Hematopoietic multipotent progenitor cell treated with erythropoietin and hydrocortisone succinate and interleukin-3 and kit ligand, for 15 days (in vitro differentiated cells): ENCODE measurements at regions not wholly inside any gene's neighbourhood (a gene's known extent, or its start where the extent isn't known, plus 50 kb on each side); places are given as distances from the start of the nearest gene placed in this dataset.
A peak's percentile ranks its signal among the peaks of the same experiment; 100 is the strongest.
"Not testable (repeated sequence)": the region's sequence is repeated elsewhere in the genome, so short reads cannot be mapped to it uniquely, and the experiment has no call there.

Experiments used
- DNase-seq: peaks from one replicate; pipeline ENCODE4 v3.0.0-alpha.2; 2015; ENCODE audit warnings: low spot score

DNA sequence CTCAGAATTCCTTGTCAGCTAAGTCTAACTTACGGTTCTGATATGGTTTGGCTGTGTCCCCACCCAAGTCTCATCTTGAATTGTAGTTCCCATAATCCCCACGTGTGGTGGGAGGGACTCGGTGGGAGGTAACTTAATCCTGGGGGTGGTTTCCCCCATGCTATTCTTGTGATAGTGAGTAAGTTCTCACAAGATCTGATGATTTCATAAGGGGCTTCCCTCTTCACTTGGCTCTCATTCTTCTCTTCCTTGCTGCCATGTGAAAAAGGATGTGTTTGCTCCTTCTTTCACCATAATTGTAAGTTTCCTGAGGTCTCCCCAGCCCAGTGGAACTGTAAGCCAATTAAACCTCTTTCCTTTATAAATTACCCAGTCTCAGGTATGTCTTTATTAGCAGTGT, 163.0 kb downstream of the PMAIP1 start:
- DNase-seq, result not testable (repeated sequence)

DNA sequence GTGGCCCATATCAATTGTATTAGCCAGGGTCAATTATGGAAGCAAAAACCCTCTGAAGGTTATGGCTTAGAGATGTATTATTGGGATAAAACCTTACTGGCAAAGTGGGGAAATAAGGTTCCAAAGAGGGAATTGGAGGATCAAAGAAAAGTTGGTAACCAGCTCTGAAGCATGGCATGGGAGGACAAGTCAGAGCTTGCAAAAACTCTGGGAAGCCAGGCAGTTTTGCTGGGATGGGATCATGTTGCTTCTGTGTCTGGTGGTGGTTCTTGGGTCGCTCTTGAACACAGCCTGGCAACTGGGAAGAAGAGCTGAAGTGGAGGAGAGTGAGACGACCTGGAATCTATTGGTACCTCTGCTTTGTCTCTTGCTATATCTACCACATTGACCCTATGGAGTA, 162.6 kb downstream of the PMAIP1 start:
- no peak for DNase-seq

DNA sequence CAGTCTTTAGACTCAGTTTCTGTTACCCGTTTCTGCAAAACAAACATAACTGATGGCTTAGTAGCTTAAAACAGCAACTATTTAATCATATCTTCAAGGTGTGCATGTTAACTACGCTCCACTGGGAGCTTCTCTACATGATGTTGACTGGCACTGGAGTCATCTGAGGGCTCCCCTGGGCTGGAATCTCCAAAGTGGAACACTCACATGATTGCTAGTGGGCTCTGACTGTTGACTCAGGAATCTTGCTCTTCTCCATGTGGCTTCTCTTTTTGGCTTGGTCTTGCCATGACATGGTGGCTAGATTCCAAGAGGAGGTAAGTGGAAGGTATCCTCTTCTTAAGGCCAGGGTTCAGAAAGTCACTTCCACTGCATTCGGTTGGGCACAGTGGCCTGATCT, 160.8 kb downstream of the PMAIP1 start:
- no peak for DNase-seq

DNA sequence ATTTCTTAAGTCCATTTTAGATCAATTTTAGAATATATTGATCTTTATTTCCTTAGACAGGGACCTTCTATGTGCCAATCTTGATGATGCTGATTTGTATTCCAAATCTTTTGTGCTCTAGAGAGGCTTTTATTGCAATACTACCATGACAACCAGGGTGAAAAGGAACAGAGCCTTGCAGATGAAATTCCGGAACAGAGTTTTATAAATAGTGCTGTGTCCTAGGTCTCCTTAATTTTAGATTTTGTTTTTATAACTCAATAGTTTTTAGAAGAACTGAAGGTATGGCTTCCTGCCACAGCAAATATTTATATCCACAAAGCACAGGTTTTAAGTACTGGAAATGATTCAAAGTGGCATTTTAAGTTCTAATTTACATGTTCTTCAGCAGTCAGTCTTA, 160.2 kb downstream of the PMAIP1 start:
- DNase-seq, result no peak

DNA sequence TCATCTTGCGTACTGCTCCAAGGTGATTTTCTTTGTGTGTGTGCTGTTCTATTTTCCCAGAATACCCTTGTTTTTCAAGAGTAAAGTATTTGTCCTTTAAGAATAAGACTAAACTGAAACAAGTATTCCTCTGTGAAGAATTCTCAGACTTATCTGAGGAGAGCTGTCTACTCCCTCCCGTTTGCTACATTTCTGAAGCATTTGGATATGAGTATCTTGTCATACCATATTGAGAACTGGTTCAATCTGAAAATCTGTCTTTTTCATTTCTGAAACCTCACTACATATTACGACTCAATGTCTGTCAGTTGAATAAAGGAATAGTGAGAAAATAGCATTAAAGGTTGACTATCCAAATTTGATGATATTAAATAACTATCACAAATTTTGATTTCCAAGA, 159.4 kb downstream of the PMAIP1 start:
- DNase-seq, result no peak

DNA sequence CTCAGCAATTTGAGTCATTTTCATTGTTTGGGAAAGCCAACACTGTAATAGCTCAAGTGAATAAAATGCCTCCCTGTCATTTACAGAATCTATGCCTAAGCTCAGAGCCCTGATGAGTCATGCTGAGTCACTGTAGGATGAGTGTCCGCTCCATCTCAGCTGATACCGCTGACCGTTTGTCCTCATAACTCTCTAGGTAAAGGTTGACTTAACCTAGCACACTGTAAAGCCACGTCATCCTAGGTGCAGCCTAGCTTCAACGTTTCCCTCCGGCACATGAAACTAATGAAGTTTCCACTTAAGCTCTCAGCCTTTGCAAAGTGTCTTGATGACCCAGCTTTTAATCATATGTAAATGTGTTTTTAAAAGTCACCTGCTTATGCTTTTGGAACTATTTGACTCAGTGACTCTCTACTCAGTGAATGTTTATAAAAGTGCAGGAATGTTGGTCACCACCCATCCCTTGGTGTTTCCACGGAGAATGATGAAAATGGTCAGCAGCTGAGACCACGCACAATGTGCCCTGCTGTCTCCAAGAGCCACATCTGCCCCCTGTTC, 154.0 kb downstream of the PMAIP1 start:
- peak; percentile 16 for DNase-seq

DNA sequence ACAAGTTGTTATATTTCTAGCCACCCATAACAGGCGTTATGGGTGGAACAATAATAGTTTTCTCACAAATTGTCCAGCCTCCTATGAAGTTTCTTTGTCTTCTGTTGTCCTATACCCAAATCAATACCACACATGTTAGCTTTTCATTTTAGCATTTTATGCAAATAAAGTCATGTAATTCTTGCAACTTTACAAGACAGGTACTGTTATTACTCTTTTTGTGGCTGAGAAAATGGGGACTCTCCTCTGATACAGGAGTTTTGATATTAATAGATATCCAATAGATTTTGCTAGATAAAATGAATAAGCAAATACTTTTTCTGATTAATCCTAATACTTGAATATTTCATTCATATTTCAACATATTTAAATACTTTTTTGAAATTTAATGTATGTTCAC, 151.0 kb downstream of the PMAIP1 start:
- no peak for DNase-seq

DNA sequence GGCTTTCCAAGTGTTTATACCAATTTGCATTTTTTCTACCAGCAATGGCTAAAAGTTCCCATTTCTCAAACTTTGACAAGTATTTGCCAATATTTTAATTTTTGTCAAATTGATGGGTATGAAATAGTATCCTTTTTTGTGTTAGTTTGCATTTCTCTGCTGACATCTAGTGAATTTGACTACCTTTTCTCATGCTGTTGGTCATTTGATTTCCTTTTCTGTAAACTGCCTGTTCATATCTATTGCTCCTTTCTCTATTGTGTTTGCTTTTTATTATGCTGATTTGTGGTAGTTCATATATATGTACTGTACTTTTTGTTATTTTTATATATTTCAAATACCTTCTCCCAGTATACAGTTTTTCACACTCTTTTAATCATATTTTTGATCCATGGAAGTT, 149.4 kb downstream of the PMAIP1 start:
- DNase-seq, result no peak

DNA sequence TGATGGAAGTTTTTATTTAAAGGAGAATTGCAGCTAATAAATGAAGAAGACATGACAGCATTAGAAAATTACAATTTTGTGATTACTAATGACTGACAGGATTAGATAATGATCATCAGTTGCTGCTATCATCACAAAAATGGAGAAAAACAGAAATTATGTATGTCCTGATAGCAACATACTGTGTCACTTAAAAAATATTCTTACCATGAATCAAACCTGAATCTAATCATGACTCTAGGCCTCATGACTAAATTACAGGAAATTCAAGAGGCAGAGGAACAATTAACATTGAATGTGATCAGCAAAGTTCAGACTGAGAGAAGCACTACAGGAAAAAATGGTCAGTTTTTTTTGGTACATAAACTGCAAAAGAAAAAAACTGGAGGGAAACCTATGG, 147.8 kb downstream of the PMAIP1 start:
- no peak for DNase-seq

DNA sequence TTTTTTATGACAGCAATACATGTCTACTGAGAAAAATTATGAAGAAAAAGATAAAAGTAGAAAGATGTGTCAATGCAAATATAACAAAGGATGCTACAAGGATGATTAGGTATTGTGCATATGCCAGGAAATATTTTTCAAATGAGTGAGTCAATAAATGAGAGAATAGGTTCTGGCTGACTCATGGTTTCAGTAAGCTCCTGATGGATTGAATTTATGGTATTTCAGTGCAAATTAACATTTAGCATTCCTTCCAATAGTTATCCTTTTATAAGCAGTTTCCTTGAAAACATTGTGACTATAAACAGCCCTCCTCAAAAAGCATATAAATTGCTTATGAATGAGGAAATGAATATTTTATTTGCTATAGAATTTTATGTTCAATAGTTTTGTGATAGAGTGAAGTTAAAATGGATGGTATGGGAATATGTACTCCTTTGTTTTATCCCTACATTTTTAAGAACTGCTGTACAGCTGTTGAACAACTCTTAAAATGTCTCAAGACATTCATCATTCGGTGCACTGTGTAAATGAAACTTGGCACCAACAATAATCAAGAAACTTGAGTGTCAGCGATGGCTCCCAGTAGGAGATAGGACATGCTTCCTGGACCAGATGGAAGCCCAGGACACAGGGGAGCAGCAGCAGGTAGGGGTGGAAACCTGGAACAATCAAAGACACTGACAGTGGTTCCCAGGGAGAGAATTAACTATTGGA, 144.7 kb downstream of the PMAIP1 start:
- no peak for DNase-seq

DNA sequence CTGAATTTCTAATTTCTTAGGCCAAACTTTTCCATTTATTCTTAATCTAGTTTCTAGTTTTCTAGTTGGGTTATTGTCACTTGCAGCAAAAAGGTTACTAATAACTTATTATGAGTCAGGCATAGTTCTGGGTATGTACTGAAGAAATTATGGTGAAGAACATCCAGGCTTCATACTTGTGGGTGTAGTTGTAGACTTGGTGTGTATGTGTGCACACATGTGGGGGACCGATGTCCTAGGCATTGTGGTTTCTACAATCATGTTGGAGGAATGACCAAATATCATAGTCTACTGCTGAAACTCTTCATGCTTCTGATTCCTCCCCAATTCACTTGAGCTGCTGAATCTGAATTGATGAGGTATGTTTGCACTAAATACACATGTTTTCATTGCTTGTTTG, 141.2 kb downstream of the PMAIP1 start:
- DNase-seq, result no peak

DNA sequence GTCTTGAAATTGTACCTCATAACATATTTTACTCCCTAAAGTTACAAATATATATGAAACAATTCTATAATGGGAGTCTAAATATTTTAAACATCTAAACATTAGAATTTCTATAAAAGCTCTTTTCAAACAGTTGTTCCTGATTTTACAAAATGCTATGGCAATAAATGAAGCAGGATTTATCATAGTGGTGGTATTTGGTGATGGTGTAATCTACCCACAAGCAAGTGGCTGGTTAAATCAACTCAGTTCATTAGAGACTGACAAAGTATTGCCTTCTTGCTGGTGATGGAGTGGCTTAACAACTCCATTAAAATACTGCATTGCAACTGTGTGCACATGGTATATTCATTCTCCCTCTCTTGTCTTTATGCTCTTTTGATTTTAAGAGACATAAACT, 138.9 kb downstream of the PMAIP1 start:
- DNase-seq, result no peak

DNA sequence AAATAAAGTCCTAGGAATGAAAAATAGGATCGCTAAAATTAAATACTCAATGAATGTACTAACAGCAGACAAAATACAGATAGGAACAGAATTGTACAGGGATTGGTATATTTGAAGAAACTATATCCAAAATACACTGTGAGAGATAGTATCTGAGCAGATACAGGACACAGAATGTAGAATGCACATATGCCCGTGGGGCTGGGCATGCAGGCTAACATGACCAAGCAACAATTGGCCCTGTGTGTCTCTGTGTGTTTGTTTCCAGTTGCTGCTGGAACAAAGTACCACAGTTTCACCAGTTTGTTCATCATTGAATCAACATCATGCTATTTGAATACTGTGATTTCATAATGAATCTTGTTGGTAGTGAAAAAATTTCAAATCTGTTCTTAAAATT, 127.6 kb downstream of the PMAIP1 start:
- DNase-seq, result no peak

DNA sequence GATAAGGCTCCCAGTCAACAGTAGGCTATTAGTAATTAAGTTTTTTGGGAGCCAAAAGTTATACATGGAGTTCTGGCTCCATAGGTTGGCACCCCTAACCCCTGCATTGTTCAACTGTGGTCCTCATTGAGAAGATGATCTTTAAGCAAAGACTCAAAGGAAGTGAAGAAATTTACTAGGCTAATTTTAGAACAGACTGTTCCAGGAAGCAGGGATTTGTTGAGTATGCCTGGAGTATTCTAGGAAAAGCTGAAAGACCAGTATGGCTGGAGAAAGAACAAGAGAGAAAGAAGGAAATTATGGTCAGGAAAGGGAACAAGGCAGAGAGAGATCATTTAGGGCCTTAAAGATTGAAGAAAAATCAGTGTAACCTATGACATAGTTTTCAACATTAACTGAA, 125.1 kb downstream of the PMAIP1 start:
- no peak for DNase-seq

DNA sequence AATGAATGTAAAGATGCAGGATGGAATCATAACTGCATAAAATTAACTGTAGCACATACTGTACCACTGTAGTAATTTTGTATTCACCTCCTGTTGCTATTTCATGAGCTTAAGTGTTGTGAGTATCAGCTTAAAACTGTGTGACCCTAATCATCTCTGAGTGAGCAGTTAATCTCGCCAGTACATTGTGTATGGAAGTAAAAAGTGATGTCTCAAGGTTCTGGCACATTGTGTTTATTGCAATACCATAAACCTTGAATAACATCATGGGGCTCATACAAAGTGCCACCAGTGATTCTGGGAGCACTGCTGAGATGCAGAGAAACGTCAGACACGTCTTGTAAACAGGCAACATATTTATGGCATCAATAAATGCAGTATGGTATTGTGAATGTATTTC, 124.5 kb downstream of the PMAIP1 start:
- DNase-seq, result no peak

DNA sequence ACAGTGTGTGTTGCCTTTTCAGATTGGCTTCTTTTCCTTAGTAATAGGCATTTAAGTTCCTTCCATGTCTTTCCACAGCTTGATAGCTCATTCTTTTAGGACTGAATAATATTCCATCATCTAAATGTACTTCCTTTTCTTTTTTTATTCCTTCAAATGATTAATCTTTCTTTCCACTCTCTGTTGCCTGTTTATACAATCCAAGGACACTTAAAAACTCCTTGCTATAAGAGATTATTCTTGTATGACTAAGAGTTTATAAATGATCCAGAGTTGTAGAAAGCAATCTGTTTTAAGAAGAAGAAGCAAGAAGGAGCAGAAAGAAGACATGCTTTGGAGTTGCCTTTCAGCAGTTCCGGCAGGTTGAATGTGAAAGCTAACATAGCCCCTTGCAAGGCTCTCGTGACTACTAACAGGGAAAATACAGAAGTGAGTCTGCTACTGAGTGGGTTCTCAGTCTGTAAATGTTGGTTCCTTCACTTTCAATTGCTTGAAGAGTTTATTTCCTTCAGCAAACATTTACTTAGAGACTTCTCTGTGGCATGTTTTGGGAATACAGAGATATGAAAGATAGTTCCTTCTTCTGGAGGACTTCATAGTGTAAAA, 123.0 kb downstream of the PMAIP1 start:
- DNase-seq, result no peak

DNA sequence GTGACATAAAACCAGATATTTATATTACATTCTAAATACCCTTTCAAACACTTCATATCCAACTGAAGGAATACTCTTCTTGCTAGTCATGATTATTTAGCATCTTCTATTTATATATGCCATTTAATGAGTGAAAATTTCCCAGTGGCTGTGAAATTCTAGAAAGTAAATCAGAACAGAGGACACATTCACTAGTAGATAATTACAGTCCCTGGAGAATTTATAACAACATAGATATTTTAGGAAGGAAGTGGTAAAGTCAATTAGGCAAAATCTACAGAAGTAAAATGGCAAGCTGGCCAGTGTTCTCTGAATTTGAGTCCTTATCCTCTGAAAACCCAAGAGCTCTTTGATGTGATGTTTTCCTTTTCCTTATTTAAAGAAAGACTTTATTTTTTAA, 121.8 kb downstream of the PMAIP1 start:
- no peak for DNase-seq

DNA sequence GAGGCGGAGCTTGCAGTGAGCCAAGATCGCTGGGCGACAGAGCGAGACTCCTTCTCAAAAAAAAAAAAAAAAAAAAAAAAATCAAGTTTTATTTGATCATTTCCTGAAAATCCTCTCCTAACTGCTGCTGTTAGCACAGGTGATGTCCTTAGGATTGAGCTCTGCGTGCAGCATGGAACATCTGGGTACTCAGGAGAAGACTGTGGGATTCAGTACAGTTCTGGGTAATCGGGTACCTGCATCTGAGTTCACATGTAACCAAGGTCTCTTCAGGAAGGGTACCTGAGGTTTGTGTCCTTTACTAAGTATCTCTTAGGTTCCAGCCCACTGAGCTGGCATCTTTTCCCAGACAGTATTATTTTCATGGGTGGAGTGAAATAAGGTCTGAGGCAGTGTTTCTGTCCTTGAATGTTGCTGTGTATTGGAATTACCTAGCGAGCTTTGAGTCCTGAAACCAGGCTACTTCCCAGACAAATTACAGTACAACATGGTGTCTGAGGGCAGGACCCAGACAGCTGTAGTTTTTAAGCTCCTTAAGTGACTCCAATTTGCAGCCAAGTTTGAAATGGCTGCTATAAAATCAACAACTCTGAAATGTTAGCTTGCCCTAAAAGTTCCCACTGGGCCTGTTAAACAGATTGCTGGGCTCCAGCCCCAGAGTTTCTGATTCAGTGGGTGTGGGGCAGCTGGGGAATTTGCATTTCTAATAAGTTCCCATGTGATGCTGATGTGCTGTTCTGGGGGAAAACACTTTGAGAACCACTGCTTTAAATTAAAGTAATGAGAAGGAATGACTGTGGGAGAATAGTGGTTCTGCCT, 120.5 kb downstream of the PMAIP1 start:
- DNase-seq, result no peak

DNA sequence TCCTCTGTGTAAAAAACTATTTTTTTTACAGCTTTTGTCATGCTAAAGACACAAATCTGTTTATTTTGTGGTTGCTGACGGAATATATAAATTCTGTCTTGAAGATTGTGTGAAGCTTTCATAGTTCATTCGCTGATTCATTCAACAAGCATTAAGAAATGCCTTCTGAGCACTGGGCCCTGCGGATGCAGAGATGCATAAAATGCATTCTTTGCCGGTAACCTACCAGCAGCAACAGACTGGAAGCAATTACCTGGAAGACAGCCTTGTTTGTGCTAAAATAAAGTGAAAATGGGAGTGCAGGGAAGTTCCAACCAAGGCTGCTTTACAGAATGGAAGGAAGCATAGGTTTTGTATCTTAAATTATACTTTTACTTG, 119.7 kb downstream of the PMAIP1 start:
- DNase-seq, result no peak

DNA sequence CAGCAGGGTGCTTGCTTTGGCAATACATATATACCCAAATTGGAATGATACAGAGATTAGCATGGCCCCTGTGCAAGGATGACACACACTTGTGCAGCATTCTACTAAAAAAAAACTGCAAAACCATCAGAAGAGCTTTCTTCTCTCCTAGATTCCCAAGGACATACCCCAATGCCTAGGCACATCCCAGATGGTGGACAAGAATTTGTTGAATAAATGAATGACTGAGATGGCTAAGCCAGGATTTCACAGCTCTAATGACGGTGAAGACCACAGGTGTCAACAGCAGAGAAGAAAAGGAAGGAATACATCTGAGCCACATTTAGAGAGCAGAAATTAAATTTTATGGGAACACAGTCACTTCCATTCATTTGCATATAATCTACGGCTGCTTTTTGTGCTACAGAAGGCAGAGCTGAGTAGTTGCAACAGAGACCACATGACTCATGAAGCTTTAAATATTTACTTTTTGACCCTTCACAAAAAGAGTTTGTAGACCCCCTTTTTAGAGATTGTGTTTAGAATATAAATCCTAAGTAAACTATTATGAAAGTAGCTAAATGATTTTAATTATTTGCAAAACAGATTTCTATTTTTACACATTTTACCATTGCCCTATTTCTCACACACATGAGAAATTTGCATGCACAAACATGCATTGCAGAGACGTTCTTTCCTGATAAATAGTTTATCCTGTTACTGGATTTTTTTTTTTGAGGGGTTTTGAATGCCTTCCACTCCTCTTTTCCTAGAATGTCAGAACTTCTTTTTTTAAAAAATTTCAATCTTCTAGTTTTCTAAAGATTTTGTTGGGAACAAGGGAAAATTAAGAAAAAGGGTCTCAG, 119.0 kb downstream of the PMAIP1 start:
- DNase-seq, result no peak

DNA sequence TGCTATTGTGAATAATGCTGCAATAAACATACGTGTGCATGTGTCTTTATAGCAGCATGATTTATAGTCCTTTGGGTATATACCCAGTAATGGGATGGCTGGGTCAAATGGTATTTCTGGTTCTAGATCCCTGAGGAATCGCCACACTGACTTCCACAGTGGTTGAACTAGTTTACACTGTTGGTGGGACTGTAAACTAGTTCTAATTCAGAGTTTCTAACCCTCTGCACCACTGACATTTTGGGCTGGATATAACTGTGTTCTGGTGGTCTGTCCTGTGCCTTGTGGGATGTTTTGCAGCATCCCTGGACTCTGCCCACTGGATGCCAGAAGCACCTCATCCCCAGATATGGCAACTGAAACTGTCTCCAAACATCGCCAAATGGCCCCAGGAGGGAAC, 118.3 kb downstream of the PMAIP1 start:
- peak; percentile 6 for DNase-seq

DNA sequence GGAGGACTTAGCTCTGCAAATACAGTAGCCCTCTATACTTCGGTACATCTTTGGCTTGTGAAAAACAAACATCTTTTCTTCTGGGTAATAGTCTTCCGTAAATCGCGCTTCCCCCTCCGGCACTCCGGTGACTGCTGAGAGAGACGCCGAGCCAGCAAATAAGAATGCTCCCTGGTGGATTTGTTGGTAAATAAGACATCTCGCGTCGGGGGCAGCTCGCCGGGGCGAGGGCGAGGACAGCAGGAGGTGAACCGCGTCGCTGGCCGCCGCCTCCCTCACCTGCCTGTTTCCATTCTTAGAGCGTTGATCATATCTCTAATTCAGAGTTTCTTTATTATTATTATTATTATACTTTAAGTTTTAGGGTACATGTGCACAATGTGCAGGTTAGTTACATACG, 117.6 kb downstream of the PMAIP1 start:
- no peak for DNase-seq
